T-cell (primary cell): ENCODE measurements at regions not wholly inside any gene's neighbourhood (a gene's known extent, or its start where the extent isn't known, plus 50 kb on each side); places are given as distances from the start of the nearest gene placed in this dataset.

ENCODE experiments used
- ATAC-seq, 4 experiments: fragments of 200-7000 bp in 3 of 4; fragments of 150-1000 bp in 1 of 4; cut with Tn5 transposase; replicated peaks in 1 of 4; 1 replicate in 3 of 4; 2 replicates in 1 of 4; pipeline ENCODE4 v1.10.0; 2021; ENCODE audit warnings: moderate library complexity in 3 of 4, mild to moderate bottlenecking in 2 of 4, moderate number of reproducible peaks in 1 of 4
- CTCF ChIA-PET, 2 donors: fragments of 300-600 bp; sonication (Branson Sonifier 250); formaldehyde crosslinking; loops; one replicate each; lab custom pipeline; 2022; ENCODE audit warnings: antibody characterized with exemption in 2 of 2; lab: Charles Lee
- POLR2A ChIA-PET, 2 donors: fragments of 300-600 bp; sonication (Branson Sonifier 250); formaldehyde crosslinking; loops; one replicate each; lab custom pipeline; 2022; ENCODE audit warnings: antibody characterized with exemption in 2 of 2; lab: Charles Lee
- DNase-seq, 35 experiments: peaks; one replicate each; pipeline versions ENCODE4 v3.0.0 to v3.0.0-alpha.2; 2013 to 2023
- H3K27ac ChIP-seq: one replicate; pipeline ENCODE4 v1.5.1; 2013; ENCODE audit warnings: low read length
- H3K27me3 ChIP-seq, 2 experiments: replicated peaks in 1 of 2; 1 replicate in 1 of 2; 2 replicates in 1 of 2; pipeline versions ENCODE4 v1.6.1 to v1.7.0; 2013; ENCODE audit warnings: low read length in 1 of 2, mixed read lengths in 1 of 2; ENCODE audit not compliant: control insufficient read depth in 2 of 2, insufficient read depth in 2 of 2; ENCODE audit errors: extremely low read depth in 1 of 2
- H3K36me3 ChIP-seq, 2 donors: 1 replicate in 1 of 2; 2 replicates in 1 of 2; pipeline versions ENCODE4 v1.6.1 to v1.7.0; 2013; ENCODE audit warnings: low read length in 1 of 2; ENCODE audit not compliant: control insufficient read depth in 2 of 2, insufficient read depth in 1 of 2; ENCODE audit errors: extremely low read depth in 1 of 2
- H3K4me1 ChIP-seq, 2 experiments: 1 replicate in 1 of 2; 2 replicates in 1 of 2; pipeline versions ENCODE4 v1.6.1 to v1.7.0; 2013; ENCODE audit warnings: low read length in 2 of 2, mixed read lengths in 1 of 2; ENCODE audit not compliant: insufficient read depth in 2 of 2, control insufficient read depth in 1 of 2; ENCODE audit errors: extremely low read depth in 1 of 2
- H3K4me3 ChIP-seq, 2 donors: 1 replicate in 1 of 2; 2 replicates in 1 of 2; pipeline versions ENCODE4 v1.5.1 to v1.7.0; 2013; ENCODE audit warnings: mild to moderate bottlenecking in 2 of 2, low read length in 1 of 2, moderate library complexity in 1 of 2; ENCODE audit not compliant: control insufficient read depth in 1 of 2; ENCODE audit errors: extremely low read depth in 1 of 2
- H3K9me3 ChIP-seq: 2 replicates; pipeline ENCODE4 v1.7.0; 2013
- H3K27ac Mint-ChIP-seq, 2 donors: one replicate each; pipeline ENCODE4 v1.8.0; 2020 to 2021; ENCODE audit warnings: mild to moderate bottlenecking in 2 of 2, mixed read lengths in 2 of 2
- H3K27me3 Mint-ChIP-seq, 2 donors: one replicate each; pipeline ENCODE4 v1.8.0; 2021 to 2022; ENCODE audit warnings: mixed read lengths in 2 of 2
- H3K36me3 Mint-ChIP-seq: one replicate; pipeline ENCODE4 v1.8.0; 2021; ENCODE audit warnings: mixed read lengths
- H3K4me1 Mint-ChIP-seq, 3 donors: one replicate each; pipeline ENCODE4 v1.8.0; 2020 to 2022; ENCODE audit warnings: mixed read lengths in 3 of 3, mild to moderate bottlenecking in 1 of 3
- H3K4me3 Mint-ChIP-seq, 3 donors: one replicate each; pipeline ENCODE4 v1.8.0; 2020 to 2022; ENCODE audit warnings: mild to moderate bottlenecking in 3 of 3, mixed read lengths in 3 of 3, moderate library complexity in 3 of 3
- H3K9me3 Mint-ChIP-seq, 3 donors: one replicate each; pipeline ENCODE4 v1.8.0; 2020 to 2022; ENCODE audit warnings: mixed read lengths in 3 of 3
- WGBS: methylation state at CpG from one replicate; pipeline ENCODE4 v1.1.5; 2013; ENCODE audit warnings: missing lambda C conversion rate; ENCODE audit not compliant: insufficient coverage; 5-methylcytosine and 5-hydroxymethylcytosine counted together

DNA sequence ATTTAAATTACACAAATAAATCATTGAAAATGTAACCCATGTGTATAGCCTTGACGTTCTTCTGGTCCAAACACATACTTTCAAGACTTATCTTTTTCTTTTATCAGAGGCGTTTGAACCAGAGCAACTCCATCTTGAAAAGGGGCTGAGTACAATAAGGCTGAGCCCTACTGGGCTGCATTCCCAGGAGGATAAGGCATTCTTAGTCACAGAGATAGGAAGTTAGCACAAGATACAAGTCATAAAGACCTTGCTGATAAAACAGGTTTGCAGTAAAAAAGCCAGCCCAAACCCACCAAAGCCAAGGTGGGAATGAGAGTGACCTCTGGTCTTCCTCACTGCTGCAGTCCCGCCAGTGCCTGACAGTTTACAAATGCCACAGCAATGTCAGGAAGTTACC lies 101.0 kb upstream of the IGSF10 start:
- H3K4me3 Mint-ChIP-seq: no peak overlapping the region
- no peaks in the 10 kb centered on the region for H3K4me1 ChIP-seq
- no peak overlapping the region for H3K27ac ChIP-seq
- H3K27ac Mint-ChIP-seq: no peak overlapping the region
- no peaks in the 10 kb centered on the region for H3K27me3 ChIP-seq
- no peaks in the 10 kb centered on the region for H3K4me1 Mint-ChIP-seq
- no peaks in the 10 kb centered on the region for H3K27me3 Mint-ChIP-seq
- ATAC-seq (no peak), DNase-seq (no peak)
- POLR2A ChIA-PET: no interaction called here
- H3K9me3 ChIP-seq: no peaks in the 10 kb centered on the region
- no peaks in the 10 kb centered on the region for H3K9me3 Mint-ChIP-seq
- WGBS: no CpG with 5 or more reads among the region's 3 CpGs
- no peaks in the 10 kb centered on the region for H3K36me3 Mint-ChIP-seq
- H3K4me3 ChIP-seq: no peak overlapping the region
- CTCF ChIA-PET: no interaction called here
- H3K36me3 ChIP-seq: no peaks in the 10 kb centered on the region

- Histone ChIP-seq H3K27ac (no peak overlapping the region), H3K4me1 (no peaks in the 10 kb centered on the region), H3K36me3 (no peaks in the 10 kb centered on the region), H3K4me3 (no peak overlapping the region), H3K27me3 (no peaks in the 10 kb centered on the region), H3K9me3 (no peaks in the 10 kb centered on the region)
- Mint-ChIP-seq H3K27me3 (no peaks in the 10 kb centered on the region), H3K36me3 (no peaks in the 10 kb centered on the region), H3K9me3 (no peaks in the 10 kb centered on the region), H3K4me1 (no peaks in the 10 kb centered on the region), H3K4me3 (no peak overlapping the region), H3K27ac (no peak overlapping the region)
- ATAC-seq: no peak
- DNase-seq: no peak
- ChIA-PET POLR2A (no interaction called here), CTCF (no interaction called here)
- no CpG with 5 or more reads among the region's 2 CpGs for WGBS
Observed at GRCh38 chr3:151560738-151561137, 99.9 kb upstream of the IGSF10 start.

DNA sequence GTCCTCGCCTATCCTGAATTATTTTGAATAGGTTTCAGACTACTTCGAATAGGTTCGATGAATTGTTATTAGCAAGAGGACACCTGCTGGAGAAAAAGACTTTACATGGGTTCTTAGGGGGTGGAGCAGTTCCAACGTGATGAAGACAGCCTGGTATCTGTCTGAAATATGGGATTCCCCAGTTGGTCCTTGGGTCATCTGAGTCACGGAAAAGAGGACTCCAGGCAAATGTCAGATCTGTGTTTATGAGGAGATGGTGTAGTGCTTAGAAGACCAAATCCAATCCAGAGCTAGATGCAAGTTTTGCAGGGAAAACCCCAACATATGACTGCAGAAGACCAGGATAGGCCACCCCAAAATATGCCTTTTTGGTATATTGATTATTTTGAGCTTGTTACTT lies 98.9 kb upstream of the IGSF10 start:
- Mint-ChIP-seq H3K27ac (no peak overlapping the region), H3K36me3 (no peaks in the 10 kb centered on the region), H3K4me3 (no peak overlapping the region), H3K9me3 (no peaks in the 10 kb centered on the region), H3K4me1 (no peaks in the 10 kb centered on the region), H3K27me3 (no peaks in the 10 kb centered on the region)
- H3K9me3 ChIP-seq: no peaks in the 10 kb centered on the region
- WGBS: 76% methylated on average over 4 of the region's 5 CpGs
- no peak overlapping the region for H3K4me3 ChIP-seq
- H3K27me3 ChIP-seq: no peaks in the 10 kb centered on the region
- H3K27ac ChIP-seq: no peak overlapping the region
- ATAC-seq (no peak), DNase-seq (no peak)
- ChIA-PET CTCF (no interaction called here), POLR2A (no interaction called here)
- no peaks in the 10 kb centered on the region for H3K4me1 ChIP-seq
- H3K36me3 ChIP-seq: no peaks in the 10 kb centered on the region

GRCh38 chr3:151558661-151559060 lies 97.8 kb upstream of the IGSF10 start:
- no peaks in the 10 kb centered on the region for H3K36me3 ChIP-seq
- Mint-ChIP-seq H3K4me1 (no peaks in the 10 kb centered on the region), H3K27ac (no peak overlapping the region), H3K27me3 (no peaks in the 10 kb centered on the region), H3K36me3 (no peaks in the 10 kb centered on the region), H3K9me3 (no peaks in the 10 kb centered on the region), H3K4me3 (no peak overlapping the region)
- DNase-seq (no peak), ATAC-seq (no peak)
- no peak overlapping the region for H3K27ac ChIP-seq
- no peaks in the 10 kb centered on the region for H3K9me3 ChIP-seq
- ChIA-PET POLR2A (no interaction called here), CTCF (no interaction called here)
- no peaks in the 10 kb centered on the region for H3K4me1 ChIP-seq
- no peak overlapping the region for H3K4me3 ChIP-seq
- no peaks in the 10 kb centered on the region for H3K27me3 ChIP-seq

- Mint-ChIP-seq H3K27me3 (peaks cover 0 to 2% of the 10 kb centered on the region in 2 donors), H3K9me3 (no peaks in the 10 kb centered on the region)
- CTCF ChIA-PET: no interaction called here
Observed at GRCh38 chr3:151557068-151557840, 96.4 kb upstream of the IGSF10 start.

DNA sequence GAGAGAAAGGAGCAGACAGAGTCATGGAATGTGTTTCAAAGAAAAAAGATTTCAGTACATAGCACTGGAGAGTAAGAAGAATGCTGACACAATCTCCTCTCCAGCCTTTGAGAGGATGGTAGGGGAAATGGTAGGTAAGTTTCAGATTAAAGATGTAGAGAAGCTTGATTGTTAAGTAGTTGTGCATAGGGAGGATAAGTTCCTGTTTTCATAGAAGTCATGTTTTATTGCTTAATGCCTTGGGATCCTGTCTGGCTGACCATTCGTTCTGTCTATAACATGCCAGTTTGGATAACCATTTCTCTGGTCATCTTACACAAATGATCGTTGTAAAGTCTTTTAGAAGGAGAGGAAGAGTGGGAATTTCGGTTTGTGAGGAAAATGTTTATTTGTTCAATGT lies 95.7 kb upstream of the IGSF10 start:
- Histone ChIP-seq H3K4me3 (no peak overlapping the region), H3K36me3 (no peaks in the 10 kb centered on the region), H3K27ac (no peak overlapping the region), H3K9me3 (no peaks in the 10 kb centered on the region), H3K4me1 (no peaks in the 10 kb centered on the region), H3K27me3 (no peaks in the 10 kb centered on the region)
- H3K4me3 Mint-ChIP-seq: no peak overlapping the region
- no peak for ATAC-seq
- H3K4me1 Mint-ChIP-seq: no peaks in the 10 kb centered on the region
- no peaks in the 10 kb centered on the region for H3K9me3 Mint-ChIP-seq
- H3K27ac Mint-ChIP-seq: no peak overlapping the region
- ChIA-PET POLR2A (no interaction called here), CTCF (no interaction called here)
- WGBS: 100% methylated on average over 1 of the region's 3 CpGs
- peaks cover 0 to 7% of the 10 kb centered on the region in 2 donors for H3K27me3 Mint-ChIP-seq
- no peaks in the 10 kb centered on the region for H3K36me3 Mint-ChIP-seq
- DNase-seq: no peak

More at GRCh38 chr3:151557068-151557840, 96.4 kb upstream of the IGSF10 start:
- WGBS: no CpG with 5 or more reads among the region's 2 CpGs
- Histone ChIP-seq H3K4me3 (no peak overlapping the region), H3K27me3 (no peaks in the 10 kb centered on the region), H3K4me1 (no peaks in the 10 kb centered on the region), H3K27ac (no peak overlapping the region), H3K36me3 (no peaks in the 10 kb centered on the region), H3K9me3 (no peaks in the 10 kb centered on the region)
- H3K4me3 Mint-ChIP-seq: no peak overlapping the region
- ATAC-seq: no peak
- H3K4me1 Mint-ChIP-seq: no peaks in the 10 kb centered on the region
- DNase-seq: no peak
- H3K27ac Mint-ChIP-seq: no peak overlapping the region
- POLR2A ChIA-PET: no interaction called here
- H3K36me3 Mint-ChIP-seq: no peaks in the 10 kb centered on the region

DNA sequence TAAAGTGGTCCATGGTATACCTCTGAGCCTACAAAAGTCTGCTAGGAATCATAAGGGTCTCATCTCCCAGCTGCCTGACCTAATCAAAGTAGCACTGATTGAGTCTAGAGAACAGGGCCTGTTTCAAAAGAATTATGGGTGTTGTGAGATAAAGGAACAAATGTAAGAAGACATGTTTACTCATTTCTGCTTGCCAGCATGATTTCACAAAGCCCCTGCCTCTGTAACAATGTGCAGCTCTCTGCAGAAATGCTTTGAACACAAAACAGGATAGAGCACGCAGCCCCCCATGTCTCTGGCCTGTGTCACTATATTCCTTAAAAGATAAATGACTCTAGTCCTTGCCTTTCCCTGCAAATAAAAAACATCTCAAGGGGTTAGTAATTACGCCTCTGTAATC lies 94.7 kb upstream of the IGSF10 start:
- Mint-ChIP-seq H3K9me3 (no peaks in the 10 kb centered on the region), H3K27ac (no peak overlapping the region), H3K36me3 (no peaks in the 10 kb centered on the region), H3K27me3 (peaks cover 0 to 9% of the 10 kb centered on the region in 2 donors), H3K4me1 (no peaks in the 10 kb centered on the region), H3K4me3 (no peak overlapping the region)
- H3K36me3 ChIP-seq: no peaks in the 10 kb centered on the region
- H3K27me3 ChIP-seq: no peaks in the 10 kb centered on the region
- ATAC-seq (no peak), DNase-seq (no peak)
- H3K4me3 ChIP-seq: no peak overlapping the region
- ChIA-PET POLR2A (no interaction called here), CTCF (no interaction called here)
- no peaks in the 10 kb centered on the region for H3K4me1 ChIP-seq
- no peak overlapping the region for H3K27ac ChIP-seq
- WGBS: 60% methylated on average over 1 of the region's 2 CpGs
- no peaks in the 10 kb centered on the region for H3K9me3 ChIP-seq
